ENCODE measurements at regions not wholly inside any gene's neighbourhood (a gene's known extent, or its start where the extent isn't known, plus 50 kb on each side); places are given as distances from the start of the nearest gene placed in this dataset.
"Not testable (repeated sequence)": the region's sequence is repeated elsewhere in the genome, so short reads cannot be mapped to it uniquely, and the experiment has no call there.

GRCh38 chr5:39775797-39776365 lies 351.1 kb upstream of the DAB2 start:
- no peak for DNase-seq (ENCODE audit: extremely low read depth, low read depth)

GRCh38 chr5:39775086-39775796 lies 350.5 kb upstream of the DAB2 start:
- DNase-seq (ENCODE audit: extremely low read depth, low read depth) = no peak

- DNase-seq (ENCODE audit: extremely low read depth, low read depth) = no peak
Measured at GRCh38 chr5:39774605-39775004, 349.8 kb upstream of the DAB2 start.

- no peak for DNase-seq (ENCODE audit: extremely low read depth, low read depth)
Measured at GRCh38 chr5:39772307-39772706, 347.5 kb upstream of the DAB2 start.

- no peak for DNase-seq (ENCODE audit: extremely low read depth, low read depth)
Measured at GRCh38 chr5:39767916-39768315, 343.1 kb upstream of the DAB2 start.

- no peak for DNase-seq (ENCODE audit: extremely low read depth, low read depth)
Measured at GRCh38 chr5:39765366-39765765, 340.6 kb upstream of the DAB2 start.

GRCh38 chr5:39762761-39763160 lies 338.0 kb upstream of the DAB2 start:
- no peak for DNase-seq (ENCODE audit: extremely low read depth, low read depth)

GRCh38 chr5:39761199-39761950 lies 336.6 kb upstream of the DAB2 start:
- DNase-seq (ENCODE audit: extremely low read depth, low read depth) = peak; percentile 13

GRCh38 chr5:39760385-39761198 lies 335.8 kb upstream of the DAB2 start:
- peak; percentile 82 for DNase-seq (ENCODE audit: extremely low read depth, low read depth)

GRCh38 chr5:39759701-39760100 lies 334.9 kb upstream of the DAB2 start:
- DNase-seq (ENCODE audit: extremely low read depth, low read depth) = peak; percentile 78

- no peak for DNase-seq (ENCODE audit: extremely low read depth, low read depth)
Measured at GRCh38 chr5:39758426-39758825, 333.6 kb upstream of the DAB2 start.

GRCh38 chr5:39757131-39757530 lies 332.4 kb upstream of the DAB2 start:
- no peak for DNase-seq (ENCODE audit: extremely low read depth, low read depth)

- peak; percentile 89 for DNase-seq (ENCODE audit: extremely low read depth, low read depth)
Measured at GRCh38 chr5:39755986-39756385, 331.2 kb upstream of the DAB2 start.

GRCh38 chr5:39755452-39755851 lies 330.7 kb upstream of the DAB2 start:
- no peak for DNase-seq (ENCODE audit: extremely low read depth, low read depth)

GRCh38 chr5:39753747-39754146 lies 329.0 kb upstream of the DAB2 start:
- DNase-seq (ENCODE audit: extremely low read depth, low read depth) = not testable (repeated sequence)

- no peak for DNase-seq (ENCODE audit: extremely low read depth, low read depth)
Measured at GRCh38 chr5:39750661-39751060, 325.9 kb upstream of the DAB2 start.

GRCh38 chr5:39742916-39743315 lies 318.1 kb upstream of the DAB2 start:
- no peak for DNase-seq (ENCODE audit: extremely low read depth, low read depth)

GRCh38 chr5:39740404-39740803 lies 315.6 kb upstream of the DAB2 start:
- no peak for DNase-seq (ENCODE audit: extremely low read depth, low read depth)

- DNase-seq (ENCODE audit: extremely low read depth, low read depth) = no peak
Measured at GRCh38 chr5:39732166-39732565, 307.4 kb upstream of the DAB2 start.

GRCh38 chr5:39730699-39731098 lies 305.9 kb upstream of the DAB2 start:
- DNase-seq (ENCODE audit: extremely low read depth, low read depth) = no peak

- no peak for DNase-seq (ENCODE audit: extremely low read depth, low read depth)
Measured at GRCh38 chr5:39730006-39730405, 305.2 kb upstream of the DAB2 start.

All from NCI-H460 (cell line).